ENCODE measurements at regions not wholly inside any gene's neighbourhood (a gene's known extent, or its start where the extent isn't known, plus 50 kb on each side); places are given as distances from the start of the nearest gene placed in this dataset.

- no peak for TF ChIP-seq CTCF (IDR thresholded peaks at IDR 0.05)
- no peak for TF ChIP-seq POLR2A (IDR thresholded peaks at IDR 0.05)
- no peak for TF ChIP-seq POLR2AphosphoS5 (IDR thresholded peaks at IDR 0.05)
Measured at GRCh38 chr2:36079793-36080192, 275.8 kb upstream of the CRIM1 start.
